Prostate gland (tissue), 2 donors: ENCODE measurements at regions not wholly inside any gene's neighbourhood (a gene's known extent, or its start where the extent isn't known, plus 50 kb on each side); places are given as distances from the start of the nearest gene placed in this dataset.

Source experiments
- DNase-seq: peaks from one replicate; pipeline ENCODE4 v3.0.0-alpha.2; 2019; ENCODE audit warnings: low spot score
- H3K27ac ChIP-seq, 2 donors: fragments of 200-600 bp; sonication (generic); 2 replicates each; pipeline ENCODE4 v1.5.1; 2017 to 2019
- H3K27me3 ChIP-seq: fragments of 200-600 bp; sonication (generic); replicated peaks from 2 replicates; pipeline ENCODE4 v1.5.1; 2019; ENCODE audit not compliant: insufficient read depth
- H3K36me3 ChIP-seq, 2 donors: fragments of 200-600 bp; sonication (generic); 1 replicate in 1 of 2; 2 replicates in 1 of 2; pipeline versions ENCODE4 v1.5.1 to v1.8.1; 2017 to 2019
- H3K4me1 ChIP-seq: fragments of 200-600 bp; sonication (generic); replicated peaks from 2 replicates; pipeline ENCODE4 v1.5.1; 2019
- H3K4me3 ChIP-seq, 2 donors: fragments of 200-600 bp; sonication (generic); 2 replicates each; pipeline ENCODE4 v1.5.1; 2017 to 2019
- H3K9me3 ChIP-seq: fragments of 200-600 bp; sonication (generic); 2 replicates; pipeline ENCODE4 v1.5.1; 2017
- POLR2A ChIP-seq: fragments of 450-650 bp; IDR thresholded peaks from one replicate; pipeline ENCODE4 v1.6.1; 2016; ENCODE audit warnings: antibody characterized with exemption, mild to moderate bottlenecking
- POLR2AphosphoS5 ChIP-seq: sonication (generic); formaldehyde crosslinking; IDR thresholded peaks from one replicate; pipeline ENCODE4 v1.6.1; 2017; ENCODE audit warnings: antibody characterized with exemption
- WGBS: methylation state at CpG from one replicate; pipeline ENCODE4 v1.1.5; 2018; 5-methylcytosine and 5-hydroxymethylcytosine counted together
- intact Hi-C: fragments of 100-400 bp; cut with DNase I; formaldehyde crosslinking; loops from one replicate; pipeline ENCODE4 v1.14.2; 2022
- TF ChIP-seq, protein P1 (sequence below), 4 experiments: fragments of 200-600 bp in 2 of 4; fragments of 450-650 bp in 2 of 4; sonication (generic) in 2 of 4; IDR thresholded peaks; 1 replicate in 3 of 4; 2 replicates in 1 of 4; pipeline ENCODE4 v1.5.1; 2016 to 2019; ENCODE audit warnings: antibody characterized with exemption in 4 of 4, mild to moderate bottlenecking in 2 of 4, moderate library complexity in 2 of 4

DNA sequence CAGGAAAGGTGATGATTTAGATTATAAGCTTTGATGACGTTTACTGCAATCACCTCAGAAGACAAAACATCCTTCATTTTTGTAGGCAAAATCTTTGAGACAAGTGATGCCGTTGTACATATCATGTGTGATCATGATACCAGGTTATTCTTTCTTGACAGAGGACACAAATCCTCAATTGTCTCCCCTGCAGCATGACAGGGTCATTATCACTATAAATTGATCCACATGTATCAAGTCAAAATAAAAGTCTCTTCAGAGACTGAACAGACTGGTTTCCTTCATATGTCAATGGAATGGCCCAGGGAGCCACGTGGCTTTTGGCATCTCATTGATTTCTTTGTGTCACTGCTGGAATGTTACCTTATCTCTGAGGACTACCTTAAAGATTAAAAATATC is 995.7 kb downstream of the FLRT2 start:
- intact Hi-C loops, result no loop called here
- TF ChIP-seq POLR2AphosphoS5 (no peak), POLR2A (no peak)
- TF ChIP-seq, protein P1, sequence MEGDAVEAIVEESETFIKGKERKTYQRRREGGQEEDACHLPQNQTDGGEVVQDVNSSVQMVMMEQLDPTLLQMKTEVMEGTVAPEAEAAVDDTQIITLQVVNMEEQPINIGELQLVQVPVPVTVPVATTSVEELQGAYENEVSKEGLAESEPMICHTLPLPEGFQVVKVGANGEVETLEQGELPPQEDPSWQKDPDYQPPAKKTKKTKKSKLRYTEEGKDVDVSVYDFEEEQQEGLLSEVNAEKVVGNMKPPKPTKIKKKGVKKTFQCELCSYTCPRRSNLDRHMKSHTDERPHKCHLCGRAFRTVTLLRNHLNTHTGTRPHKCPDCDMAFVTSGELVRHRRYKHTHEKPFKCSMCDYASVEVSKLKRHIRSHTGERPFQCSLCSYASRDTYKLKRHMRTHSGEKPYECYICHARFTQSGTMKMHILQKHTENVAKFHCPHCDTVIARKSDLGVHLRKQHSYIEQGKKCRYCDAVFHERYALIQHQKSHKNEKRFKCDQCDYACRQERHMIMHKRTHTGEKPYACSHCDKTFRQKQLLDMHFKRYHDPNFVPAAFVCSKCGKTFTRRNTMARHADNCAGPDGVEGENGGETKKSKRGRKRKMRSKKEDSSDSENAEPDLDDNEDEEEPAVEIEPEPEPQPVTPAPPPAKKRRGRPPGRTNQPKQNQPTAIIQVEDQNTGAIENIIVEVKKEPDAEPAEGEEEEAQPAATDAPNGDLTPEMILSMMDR (IDR thresholded peaks at IDR 0.05), result no peak
- 63% methylated on average over 3 of the region's 3 CpGs for WGBS
- no peaks in the 10 kb centered on the region for H3K4me1 ChIP-seq
- H3K9me3 ChIP-seq, result no peaks in the 10 kb centered on the region
- no peaks in the 10 kb centered on the region for H3K36me3 ChIP-seq
- H3K4me3 ChIP-seq, result no peak overlapping the region
- no peak for DNase-seq
- no peak overlapping the region for H3K27ac ChIP-seq
- H3K27me3 ChIP-seq, result no peaks in the 10 kb centered on the region

DNA sequence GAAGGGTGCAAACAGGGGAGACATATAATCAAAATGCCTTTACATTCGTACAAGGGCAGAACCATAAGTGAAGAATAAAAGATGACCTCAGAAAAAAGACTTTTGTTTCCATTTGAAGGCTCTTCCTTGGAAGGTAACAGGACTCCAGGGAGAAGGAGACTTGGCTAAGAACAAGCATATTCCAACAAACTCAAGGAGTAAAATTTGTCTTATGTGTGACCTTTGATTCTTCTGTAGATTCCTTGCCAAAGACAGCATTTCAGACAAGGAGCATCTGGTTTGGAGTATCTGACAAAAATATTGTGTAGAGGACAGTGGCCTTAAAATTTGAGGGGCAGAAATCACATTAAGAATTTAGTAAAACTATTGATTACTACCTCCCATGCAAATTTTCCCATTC is 991.9 kb downstream of the FLRT2 start:
- Histone ChIP-seq H3K9me3 (no peaks in the 10 kb centered on the region), H3K4me1 (no peaks in the 10 kb centered on the region), H3K36me3 (no peaks in the 10 kb centered on the region), H3K27ac (no peak overlapping the region), H3K4me3 (no peak overlapping the region), H3K27me3 (no peaks in the 10 kb centered on the region)
- DNase-seq, result no peak
- 64% methylated on average over 1 of the region's 1 CpG for WGBS
- TF ChIP-seq POLR2A, result no peak
- TF ChIP-seq, protein P1 (IDR thresholded peaks at IDR 0.05), result no peak
- TF ChIP-seq POLR2AphosphoS5, result no peak
- intact Hi-C loops, result no loop called here

DNA sequence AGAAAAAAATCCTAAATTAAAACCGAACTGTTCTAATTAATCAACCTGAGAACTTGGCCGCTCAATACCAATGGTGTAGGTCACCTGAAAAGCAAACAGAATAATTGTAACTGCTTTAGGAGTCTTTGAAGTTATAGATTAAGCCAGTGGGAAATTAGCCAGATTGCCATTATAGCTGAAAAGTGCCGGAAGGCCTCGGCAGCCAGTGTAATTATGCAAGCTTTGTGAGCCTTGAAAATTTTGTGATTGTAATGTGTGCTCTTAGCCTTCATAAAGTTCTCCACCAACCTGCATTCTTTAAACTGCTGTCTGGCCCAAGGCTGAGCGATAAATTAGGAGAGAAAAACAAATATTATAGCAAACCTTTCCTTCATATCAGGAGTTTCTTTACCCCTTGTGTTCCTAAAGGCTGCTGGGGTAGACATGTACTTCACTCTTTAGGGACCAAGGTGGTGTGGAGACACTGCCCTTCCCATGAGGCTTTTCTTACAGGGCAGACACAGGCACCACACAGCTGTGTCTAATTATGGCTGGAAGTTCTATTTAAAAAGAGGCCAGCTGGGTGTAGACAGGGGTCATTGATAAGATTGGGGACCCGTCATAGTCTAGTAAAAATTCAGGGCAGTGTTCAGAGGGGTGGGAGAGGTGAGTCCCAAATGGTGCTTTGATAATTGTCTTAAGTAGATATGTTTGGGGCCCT is 991.2 kb downstream of the FLRT2 start:
- no peak for DNase-seq
- H3K9me3 ChIP-seq, result no peaks in the 10 kb centered on the region
- no peak overlapping the region for H3K4me3 ChIP-seq
- no peaks in the 10 kb centered on the region for H3K36me3 ChIP-seq
- intact Hi-C loops, result no loop called here
- no peak overlapping the region for H3K27ac ChIP-seq
- WGBS, result 46% methylated on average over 6 of the region's 6 CpGs
- TF ChIP-seq, protein P1 (IDR thresholded peaks at IDR 0.05), result no peak
- no peaks in the 10 kb centered on the region for H3K4me1 ChIP-seq
- H3K27me3 ChIP-seq, result no peaks in the 10 kb centered on the region

DNA sequence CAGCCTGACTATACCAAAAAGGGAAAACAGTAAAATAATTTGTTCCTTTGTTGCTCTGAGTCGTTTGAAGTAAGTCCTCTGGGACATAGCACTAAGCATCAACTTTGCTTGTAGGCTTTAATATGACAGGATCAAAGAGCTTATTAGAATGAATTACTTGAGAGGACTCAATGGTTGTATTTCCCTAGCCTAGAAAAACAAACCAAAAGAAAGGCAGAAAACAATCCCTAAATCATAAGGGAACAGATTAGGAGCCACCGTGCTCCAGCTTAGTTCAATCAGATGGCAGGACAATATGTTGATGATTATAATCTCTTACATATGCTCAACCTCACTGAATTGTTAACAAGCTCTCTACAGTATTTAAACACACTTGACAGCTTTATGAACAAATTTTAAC is 988.4 kb downstream of the FLRT2 start:
- Histone ChIP-seq H3K27me3 (no peaks in the 10 kb centered on the region), H3K4me1 (no peaks in the 10 kb centered on the region), H3K36me3 (no peaks in the 10 kb centered on the region), H3K9me3 (no peaks in the 10 kb centered on the region), H3K27ac (no peak overlapping the region), H3K4me3 (no peak overlapping the region)
- TF ChIP-seq POLR2AphosphoS5, result no peak
- TF ChIP-seq POLR2A, result no peak
- WGBS, result 9% methylated on average over 2 of the region's 2 CpGs
- no peak for DNase-seq
- intact Hi-C loops, result no loop called here

DNA sequence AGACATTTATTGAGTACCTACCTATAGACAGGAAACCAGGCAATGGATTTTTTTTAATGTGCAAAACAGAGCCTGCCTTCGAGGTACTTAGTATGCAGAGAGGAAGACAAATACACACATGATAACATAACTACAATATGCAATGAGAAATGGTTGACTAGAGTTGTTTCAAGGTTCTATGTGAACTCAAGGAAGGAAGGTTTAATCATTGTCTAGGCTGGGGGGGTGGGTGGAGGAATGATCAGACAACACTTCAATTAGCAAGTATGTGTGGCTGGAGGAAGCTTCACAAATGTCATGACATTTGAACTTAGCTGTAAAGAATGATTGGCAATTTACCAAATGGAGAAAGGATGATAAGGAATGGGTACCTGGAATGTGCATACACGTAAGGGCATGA is 985.3 kb downstream of the FLRT2 start:
- Histone ChIP-seq H3K36me3 (no peaks in the 10 kb centered on the region), H3K27ac (no peak overlapping the region), H3K4me3 (no peak overlapping the region), H3K27me3 (no peaks in the 10 kb centered on the region), H3K9me3 (no peaks in the 10 kb centered on the region), H3K4me1 (no peaks in the 10 kb centered on the region)
- DNase-seq, result no peak
- WGBS, result 81% methylated on average over 2 of the region's 2 CpGs
- intact Hi-C loops, result no loop called here
- TF ChIP-seq, protein P1 (IDR thresholded peaks at IDR 0.05), result no peak
- no peak for TF ChIP-seq POLR2A
- TF ChIP-seq POLR2AphosphoS5, result no peak
